Omental fat pad (tissue), 3 donors: ENCODE measurements at regions not wholly inside any gene's neighbourhood (a gene's known extent, or its start where the extent isn't known, plus 50 kb on each side); places are given as distances from the start of the nearest gene placed in this dataset.

Experiments
- ATAC-seq: fragments of 150-250 bp; one replicate; pipeline ENCODE4 v1.9.1; 2016; ENCODE audit warnings: mild to moderate bottlenecking, moderate library complexity; ENCODE audit not compliant: low FRiP score
- DNase-seq: peaks from one replicate; pipeline ENCODE4 v3.0.0-alpha.2; 2019; ENCODE audit warnings: low spot score
- CTCF ChIP-seq, 3 donors: fragments of 450-650 bp; IDR thresholded peaks; one replicate each; pipeline ENCODE4 v1.5.1; 2016 to 2017; ENCODE audit warnings: antibody characterized with exemption in 3 of 3, mild to moderate bottlenecking in 3 of 3, moderate library complexity in 2 of 3

DNA sequence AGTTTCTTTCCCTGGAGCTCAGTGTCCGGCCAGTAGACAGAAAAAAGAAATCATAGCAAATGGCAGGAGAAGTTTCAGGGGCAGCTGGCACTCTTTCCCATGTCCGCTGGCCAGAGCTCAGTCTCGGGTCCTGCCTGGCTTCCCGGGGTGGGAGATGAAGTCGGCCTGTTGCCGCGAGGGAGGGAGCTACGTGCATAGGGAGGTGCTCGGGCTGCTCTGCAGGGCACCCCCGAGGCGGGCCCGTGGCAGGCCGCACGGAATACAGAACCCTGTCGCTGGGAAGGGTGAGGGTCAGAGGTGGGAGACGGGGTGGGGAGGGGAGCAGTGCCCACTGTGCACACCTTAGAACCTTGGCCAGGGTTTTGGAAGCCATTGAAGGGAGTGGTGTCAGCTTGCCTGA is 78.3 kb upstream of the FOXF1 start:
- ATAC-seq (no peak), DNase-seq (no peak)
- TF ChIP-seq CTCF (IDR thresholded peaks at IDR 0.05): no peak

DNA sequence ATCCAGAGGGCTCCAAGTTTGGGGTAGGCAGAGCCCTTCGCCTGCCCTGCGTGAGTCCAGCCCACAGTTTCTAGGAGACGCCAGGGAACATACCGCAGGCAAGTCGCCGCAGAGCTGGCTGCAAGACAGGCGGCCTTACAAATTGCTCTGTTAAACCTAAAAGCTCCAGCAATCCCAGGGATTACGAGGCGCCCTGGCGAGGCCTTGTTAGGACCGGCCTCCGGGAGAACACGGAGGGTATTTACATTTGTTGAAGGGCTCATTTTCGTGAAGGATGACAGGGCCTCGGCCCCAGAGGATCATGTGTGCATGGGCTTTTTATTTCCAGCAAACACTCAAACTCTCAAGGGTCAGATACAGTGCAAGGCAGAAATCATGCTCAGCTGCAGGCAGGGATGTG is 77.6 kb upstream of the FOXF1 start:
- ATAC-seq (no peak), DNase-seq (no peak)
- no peak for TF ChIP-seq CTCF (IDR thresholded peaks at IDR 0.05)

GRCh38 chr16:86436466-86437185 is 73.7 kb upstream of the FOXF1 start:
- no peak for ATAC-seq
- TF ChIP-seq CTCF (IDR thresholded peaks at IDR 0.05): no peak
- no peak for DNase-seq

- no peak for ATAC-seq
- DNase-seq: no peak
- TF ChIP-seq CTCF (IDR thresholded peaks at IDR 0.05): no peak
Measured at GRCh38 chr16:86437348-86437747, 73.0 kb upstream of the FOXF1 start.

DNA sequence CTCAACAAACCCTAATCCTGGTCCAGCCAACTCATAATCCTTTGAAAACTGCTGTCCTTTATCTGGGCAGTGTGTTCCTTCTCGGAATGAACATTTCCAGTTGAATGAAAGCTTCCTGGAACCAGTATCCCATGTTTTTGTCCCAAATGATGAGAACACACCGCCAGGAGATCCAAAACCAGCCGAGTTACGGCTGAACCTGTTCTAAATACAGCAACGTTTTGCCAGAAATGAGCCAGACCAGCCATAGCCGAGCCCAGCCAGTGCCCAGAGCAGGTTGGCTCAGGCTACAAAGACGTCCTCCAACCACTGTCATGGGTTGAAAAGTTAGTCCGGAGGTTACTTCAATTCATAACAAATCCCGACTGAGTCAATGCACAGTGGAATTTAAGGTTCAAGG is 67.6 kb upstream of the FOXF1 start:
- TF ChIP-seq CTCF (IDR thresholded peaks at IDR 0.05): no peak
- DNase-seq: no peak
- no peak for ATAC-seq

DNA sequence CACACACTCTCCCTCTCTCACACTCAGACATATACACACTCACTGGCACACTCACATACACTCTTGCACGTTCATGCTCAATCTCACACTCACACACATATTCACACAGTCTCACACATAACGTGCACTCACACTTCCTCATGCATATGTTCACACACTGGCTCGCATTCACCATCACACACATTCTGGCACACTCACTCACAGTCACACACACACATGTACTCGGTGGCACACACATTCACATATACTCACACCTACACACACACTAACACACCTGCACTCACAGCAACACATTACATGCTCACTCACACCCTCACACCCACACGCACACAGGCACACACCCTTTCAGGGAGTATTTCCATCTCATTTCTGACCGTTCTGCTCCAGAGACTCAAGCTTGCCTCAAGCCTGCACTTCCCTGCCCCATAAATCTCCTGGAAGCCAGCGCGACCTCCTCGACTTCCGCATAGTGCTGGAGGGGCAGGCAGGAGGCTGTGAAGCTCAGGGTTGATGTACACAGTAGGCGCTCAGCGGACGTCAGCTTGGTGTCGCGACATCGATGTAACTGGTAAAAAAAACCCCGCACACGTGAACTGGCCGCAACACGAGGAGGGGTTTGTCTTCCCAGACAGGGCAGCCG is 66.7 kb upstream of the FOXF1 start:
- no peak for DNase-seq
- TF ChIP-seq CTCF (IDR thresholded peaks at IDR 0.05): no peak

GRCh38 chr16:86444261-86444660 is 66.1 kb upstream of the FOXF1 start:
- ATAC-seq: no peak
- no peak for DNase-seq
- TF ChIP-seq CTCF (IDR thresholded peaks at IDR 0.05): no peak

More for the DNA sequence above, 66.7 kb upstream of the FOXF1 start:
- ATAC-seq: no peak
